ENCODE measurements at regions not wholly inside any gene's neighbourhood (a gene's known extent, or its start where the extent isn't known, plus 50 kb on each side); places are given as distances from the start of the nearest gene placed in this dataset.

DNA sequence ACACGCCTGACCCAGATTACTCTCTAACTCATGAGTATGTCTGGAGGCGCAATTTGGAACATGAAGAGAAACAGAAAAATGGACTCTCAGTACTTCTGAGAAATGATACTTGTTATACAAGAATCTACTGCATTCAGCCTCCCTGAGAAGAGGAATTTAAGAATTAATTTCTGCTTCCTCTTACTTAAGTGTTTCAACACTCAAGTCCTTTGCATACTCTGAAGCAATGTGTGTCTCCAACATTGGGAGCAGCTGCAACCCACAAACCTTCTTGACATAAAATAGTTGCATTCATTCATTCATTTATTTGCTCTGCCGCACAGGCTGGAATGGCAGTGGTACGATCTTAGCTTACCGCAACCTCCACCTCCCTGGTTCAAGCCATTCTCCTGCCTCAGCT, 199.8 kb downstream of the NPIPA7 start:
- TF ChIP-seq EZH2 (IDR thresholded peaks at IDR 0.05; ENCODE audit: low read depth, low read length, severe bottlenecking), result no peak
- TF ChIP-seq JUN (IDR thresholded peaks at IDR 0.05; ENCODE audit: low read depth, low read length), result no peak

Measured in H1 (cell line).